WTC11 (cell line): ENCODE measurements at regions not wholly inside any gene's neighbourhood (a gene's known extent, or its start where the extent isn't known, plus 50 kb on each side); places are given as distances from the start of the nearest gene placed in this dataset.

Experiments
- ATAC-seq: fragments of 200-7000 bp; cut with Tn5 transposase; 2 replicates; pipeline ENCODE4 v1.10.0; 2021; ENCODE audit warnings: mild to moderate bottlenecking, moderate library complexity
- CTCF ChIA-PET: fragments of 300-600 bp; sonication (Branson Sonifier 250); formaldehyde crosslinking; loops from one replicate; lab custom pipeline; 2021; ENCODE audit warnings: antibody characterized with exemption; lab: Charles Lee
- POLR2A ChIA-PET: fragments of 350-600 bp; sonication (Branson Sonifier 250); formaldehyde crosslinking; loops from one replicate; lab custom pipeline; 2021; ENCODE audit warnings: antibody characterized with exemption; lab: Charles Lee
- DNase-seq: peaks from one replicate; pipeline ENCODE4 v3.0.0; 2021; ENCODE audit warnings: low spot score
- H3K27ac Mint-ChIP-seq: 2 replicates; pipeline ENCODE4 v1.8.0; 2021; ENCODE audit warnings: mixed read lengths
- H3K27me3 Mint-ChIP-seq: 2 replicates; pipeline ENCODE4 v1.8.0; 2021; ENCODE audit warnings: low read depth, mild to moderate bottlenecking, moderate library complexity, mixed read lengths
- H3K36me3 Mint-ChIP-seq: 2 replicates; pipeline ENCODE4 v1.8.0; 2021; ENCODE audit warnings: mixed read lengths
- H3K4me1 Mint-ChIP-seq: 2 replicates; pipeline ENCODE4 v1.8.0; 2022; ENCODE audit warnings: mixed read lengths
- H3K4me3 Mint-ChIP-seq: 2 replicates; pipeline ENCODE4 v1.8.0; 2021; ENCODE audit warnings: mild to moderate bottlenecking, moderate library complexity, mixed read lengths
- H3K9me3 Mint-ChIP-seq: 2 replicates; pipeline ENCODE4 v1.8.0; 2021; ENCODE audit warnings: mixed read lengths
- ATF1 ChIP-seq: sonication (generic); formaldehyde crosslinking; IDR thresholded peaks from 2 replicates; pipeline ENCODE4 v1.8.1; 2023; ENCODE audit warnings: mild to moderate bottlenecking, moderate library complexity, missing genetic modification reagents
- ELF4 ChIP-seq: sonication (generic); formaldehyde crosslinking; IDR thresholded peaks from 2 replicates; pipeline ENCODE4 v1.8.1; 2022; ENCODE audit warnings: low read depth, mild to moderate bottlenecking, moderate library complexity, missing genetic modification reagents
- ETV6 ChIP-seq: sonication (generic); formaldehyde crosslinking; IDR thresholded peaks from 2 replicates; pipeline ENCODE4 v1.8.1; 2022; ENCODE audit warnings: mild to moderate bottlenecking, missing genetic modification reagents
- GRHL2 ChIP-seq: fragments of 250-450 bp; sonication (Bioruptor Pico); IDR thresholded peaks from 2 replicates; pipeline ENCODE4 v1.8.0; 2022; ENCODE audit warnings: mild to moderate bottlenecking, moderate library complexity; ENCODE audit not compliant: insufficient replicate concordance, severe bottlenecking
- GTF2I ChIP-seq: fragments of 250-450 bp; sonication (Bioruptor Pico); conservative IDR thresholded peaks from 2 replicates; pipeline ENCODE4 v1.4.0; 2021; ENCODE audit warnings: mild to moderate bottlenecking
- HMGA2 ChIP-seq: fragments of 250-450 bp; sonication (Bioruptor Pico); IDR thresholded peaks from 2 replicates; pipeline ENCODE4 v1.4.0; 2021; ENCODE audit warnings: mild to moderate bottlenecking, moderate library complexity
- NFYB ChIP-seq: sonication (generic); formaldehyde crosslinking; conservative IDR thresholded peaks from 2 replicates; pipeline ENCODE4 v1.8.0; 2022; ENCODE audit warnings: low read depth, missing genetic modification reagents
- PRRX2 ChIP-seq: fragments of 250-450 bp; sonication (Bioruptor Pico); IDR thresholded peaks from 2 replicates; pipeline ENCODE4 v1.8.0; 2021; ENCODE audit warnings: mild to moderate bottlenecking
- SP1 ChIP-seq: sonication (generic); formaldehyde crosslinking; conservative IDR thresholded peaks from 2 replicates; pipeline ENCODE4 v1.8.1; 2022; ENCODE audit warnings: missing genetic modification reagents
- TCF7 ChIP-seq: sonication (generic); formaldehyde crosslinking; IDR thresholded peaks from 2 replicates; pipeline ENCODE4 v1.8.0; 2022; ENCODE audit warnings: mild to moderate bottlenecking, low read depth, missing genetic modification reagents, moderate library complexity
- TEAD1 ChIP-seq: sonication (generic); formaldehyde crosslinking; IDR thresholded peaks from 2 replicates; pipeline ENCODE4 v1.8.0; 2022; ENCODE audit warnings: mild to moderate bottlenecking, missing genetic modification reagents
- TP53 ChIP-seq: sonication (generic); formaldehyde crosslinking; IDR thresholded peaks from 2 replicates; pipeline ENCODE4 v1.8.1; 2023; ENCODE audit warnings: mild to moderate bottlenecking, missing genetic modification reagents
- ZNF219 ChIP-seq: sonication (generic); formaldehyde crosslinking; IDR thresholded peaks from 2 replicates; pipeline ENCODE4 v1.8.0; 2023; ENCODE audit warnings: missing genetic modification reagents, mild to moderate bottlenecking, borderline replicate concordance
- ZNF232 ChIP-seq: sonication (generic); formaldehyde crosslinking; IDR thresholded peaks from 2 replicates; pipeline ENCODE4 v1.8.0; 2022; ENCODE audit warnings: mild to moderate bottlenecking, missing genetic modification reagents
- ZNF263 ChIP-seq: sonication (generic); formaldehyde crosslinking; IDR thresholded peaks from 2 replicates; pipeline ENCODE4 v1.8.1; 2022; ENCODE audit warnings: low read depth, mild to moderate bottlenecking, moderate library complexity, missing genetic modification reagents
- ZNF423 ChIP-seq: fragments of 250-450 bp; sonication (Bioruptor Pico); IDR thresholded peaks from 2 replicates; pipeline ENCODE4 v2.1.2; 2022; ENCODE audit warnings: mild to moderate bottlenecking, moderate library complexity
- TF ChIP-seq, protein P1 (sequence below): sonication (generic); formaldehyde crosslinking; IDR thresholded peaks from 2 replicates; pipeline ENCODE4 v1.8.0; 2022; ENCODE audit warnings: mild to moderate bottlenecking, missing genetic modification reagents
- TF ChIP-seq, protein P2 (sequence below): sonication (generic); formaldehyde crosslinking; IDR thresholded peaks from 2 replicates; pipeline ENCODE4 v1.8.0; 2023; ENCODE audit warnings: missing genetic modification reagents
- TF ChIP-seq, protein P3 (sequence below): sonication (generic); formaldehyde crosslinking; IDR thresholded peaks from 2 replicates; pipeline ENCODE4 v1.8.0; 2023; ENCODE audit warnings: mild to moderate bottlenecking, missing genetic modification reagents
- TF ChIP-seq, protein P4 (sequence below): sonication (generic); formaldehyde crosslinking; IDR thresholded peaks from 2 replicates; pipeline ENCODE4 v1.8.1; 2023; ENCODE audit warnings: mild to moderate bottlenecking, missing genetic modification reagents, moderate library complexity
- TF ChIP-seq, protein P5 (sequence below): sonication (generic); formaldehyde crosslinking; IDR thresholded peaks from 2 replicates; pipeline ENCODE4 v1.8.0; 2022; ENCODE audit warnings: mild to moderate bottlenecking, missing genetic modification reagents

DNA sequence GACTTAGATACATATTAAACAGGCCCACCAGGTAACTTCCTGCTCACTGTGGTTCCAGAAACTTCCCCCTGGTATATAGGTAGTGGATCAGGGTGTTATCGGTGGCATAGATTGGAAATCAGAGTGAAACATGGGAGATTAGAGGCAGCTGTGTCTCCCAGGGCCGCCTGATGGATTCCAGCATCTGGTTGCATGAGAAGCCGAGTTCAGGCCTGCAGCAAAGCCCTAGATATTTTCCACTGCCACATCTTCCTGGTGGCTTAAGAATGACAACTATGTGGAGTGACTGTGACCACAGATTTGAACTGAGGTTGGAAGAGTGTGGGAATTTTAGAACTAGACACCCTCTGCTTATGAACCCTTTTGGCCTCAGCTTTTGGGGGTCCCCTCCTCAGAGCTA is 184.8 kb upstream of the NTF3 start (continued):
- TF ChIP-seq, protein P1, sequence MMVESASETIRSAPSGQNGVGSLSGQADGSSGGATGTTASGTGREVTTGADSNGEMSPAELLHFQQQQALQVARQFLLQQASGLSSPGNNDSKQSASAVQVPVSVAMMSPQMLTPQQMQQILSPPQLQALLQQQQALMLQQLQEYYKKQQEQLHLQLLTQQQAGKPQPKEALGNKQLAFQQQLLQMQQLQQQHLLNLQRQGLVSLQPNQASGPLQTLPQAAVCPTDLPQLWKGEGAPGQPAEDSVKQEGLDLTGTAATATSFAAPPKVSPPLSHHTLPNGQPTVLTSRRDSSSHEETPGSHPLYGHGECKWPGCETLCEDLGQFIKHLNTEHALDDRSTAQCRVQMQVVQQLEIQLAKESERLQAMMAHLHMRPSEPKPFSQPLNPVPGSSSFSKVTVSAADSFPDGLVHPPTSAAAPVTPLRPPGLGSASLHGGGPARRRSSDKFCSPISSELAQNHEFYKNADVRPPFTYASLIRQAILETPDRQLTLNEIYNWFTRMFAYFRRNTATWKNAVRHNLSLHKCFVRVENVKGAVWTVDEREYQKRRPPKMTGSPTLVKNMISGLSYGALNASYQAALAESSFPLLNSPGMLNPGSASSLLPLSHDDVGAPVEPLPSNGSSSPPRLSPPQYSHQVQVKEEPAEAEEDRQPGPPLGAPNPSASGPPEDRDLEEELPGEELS (CRISPR knock-in tag): no peak
- TF ChIP-seq ZNF263 (no peak), TEAD1 (CRISPR knock-in tag) (no peak), TCF7 (CRISPR knock-in tag) (no peak), GRHL2 (CRISPR knock-in tag) (no peak), ETV6 (CRISPR knock-in tag) (no peak), NFYB (CRISPR knock-in tag) (no peak), ELF4 (CRISPR knock-in tag) (no peak), ZNF232 (no peak), ZNF423 (CRISPR knock-in tag) (no peak)
- TF ChIP-seq, protein P2, sequence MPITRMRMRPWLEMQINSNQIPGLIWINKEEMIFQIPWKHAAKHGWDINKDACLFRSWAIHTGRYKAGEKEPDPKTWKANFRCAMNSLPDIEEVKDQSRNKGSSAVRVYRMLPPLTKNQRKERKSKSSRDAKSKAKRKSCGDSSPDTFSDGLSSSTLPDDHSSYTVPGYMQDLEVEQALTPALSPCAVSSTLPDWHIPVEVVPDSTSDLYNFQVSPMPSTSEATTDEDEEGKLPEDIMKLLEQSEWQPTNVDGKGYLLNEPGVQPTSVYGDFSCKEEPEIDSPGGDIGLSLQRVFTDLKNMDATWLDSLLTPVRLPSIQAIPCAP (CRISPR knock-in tag): no peak
- TF ChIP-seq, protein P3, sequence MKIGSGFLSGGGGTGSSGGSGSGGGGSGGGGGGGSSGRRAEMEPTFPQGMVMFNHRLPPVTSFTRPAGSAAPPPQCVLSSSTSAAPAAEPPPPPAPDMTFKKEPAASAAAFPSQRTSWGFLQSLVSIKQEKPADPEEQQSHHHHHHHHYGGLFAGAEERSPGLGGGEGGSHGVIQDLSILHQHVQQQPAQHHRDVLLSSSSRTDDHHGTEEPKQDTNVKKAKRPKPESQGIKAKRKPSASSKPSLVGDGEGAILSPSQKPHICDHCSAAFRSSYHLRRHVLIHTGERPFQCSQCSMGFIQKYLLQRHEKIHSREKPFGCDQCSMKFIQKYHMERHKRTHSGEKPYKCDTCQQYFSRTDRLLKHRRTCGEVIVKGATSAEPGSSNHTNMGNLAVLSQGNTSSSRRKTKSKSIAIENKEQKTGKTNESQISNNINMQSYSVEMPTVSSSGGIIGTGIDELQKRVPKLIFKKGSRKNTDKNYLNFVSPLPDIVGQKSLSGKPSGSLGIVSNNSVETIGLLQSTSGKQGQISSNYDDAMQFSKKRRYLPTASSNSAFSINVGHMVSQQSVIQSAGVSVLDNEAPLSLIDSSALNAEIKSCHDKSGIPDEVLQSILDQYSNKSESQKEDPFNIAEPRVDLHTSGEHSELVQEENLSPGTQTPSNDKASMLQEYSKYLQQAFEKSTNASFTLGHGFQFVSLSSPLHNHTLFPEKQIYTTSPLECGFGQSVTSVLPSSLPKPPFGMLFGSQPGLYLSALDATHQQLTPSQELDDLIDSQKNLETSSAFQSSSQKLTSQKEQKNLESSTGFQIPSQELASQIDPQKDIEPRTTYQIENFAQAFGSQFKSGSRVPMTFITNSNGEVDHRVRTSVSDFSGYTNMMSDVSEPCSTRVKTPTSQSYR (CRISPR knock-in tag): no peak

DNA sequence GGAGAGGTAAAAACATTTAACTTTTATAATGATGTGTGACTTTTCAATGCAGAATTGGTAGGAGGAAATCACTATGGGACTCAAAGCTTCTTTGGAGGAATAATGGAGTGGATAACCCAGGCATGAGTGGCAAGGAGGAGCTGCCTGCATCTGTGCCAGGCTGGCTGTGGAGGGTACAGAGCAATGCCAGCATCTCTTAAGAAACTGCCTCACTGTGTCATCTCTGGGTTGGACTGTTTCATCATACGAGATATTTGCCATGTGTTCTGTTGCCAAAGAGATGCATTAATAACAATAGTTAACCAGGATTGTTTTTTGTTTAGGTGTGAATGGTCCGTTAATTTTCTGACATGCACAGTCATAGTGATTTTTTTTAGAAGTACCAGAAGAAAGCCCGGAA is 183.7 kb upstream of the NTF3 start:
- TF ChIP-seq PRRX2 (CRISPR knock-in tag) (no peak), ATF1 (no peak), SP1 (CRISPR knock-in tag) (no peak), NFYB (CRISPR knock-in tag) (no peak), HMGA2 (CRISPR knock-in tag) (no peak), TP53 (CRISPR knock-in tag) (no peak), ZNF219 (no peak), GTF2I (CRISPR knock-in tag) (no peak)
- TF ChIP-seq, protein P4, sequence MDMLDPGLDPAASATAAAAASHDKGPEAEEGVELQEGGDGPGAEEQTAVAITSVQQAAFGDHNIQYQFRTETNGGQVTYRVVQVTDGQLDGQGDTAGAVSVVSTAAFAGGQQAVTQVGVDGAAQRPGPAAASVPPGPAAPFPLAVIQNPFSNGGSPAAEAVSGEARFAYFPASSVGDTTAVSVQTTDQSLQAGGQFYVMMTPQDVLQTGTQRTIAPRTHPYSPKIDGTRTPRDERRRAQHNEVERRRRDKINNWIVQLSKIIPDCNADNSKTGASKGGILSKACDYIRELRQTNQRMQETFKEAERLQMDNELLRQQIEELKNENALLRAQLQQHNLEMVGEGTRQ (CRISPR knock-in tag): no peak
- TF ChIP-seq, protein P5, sequence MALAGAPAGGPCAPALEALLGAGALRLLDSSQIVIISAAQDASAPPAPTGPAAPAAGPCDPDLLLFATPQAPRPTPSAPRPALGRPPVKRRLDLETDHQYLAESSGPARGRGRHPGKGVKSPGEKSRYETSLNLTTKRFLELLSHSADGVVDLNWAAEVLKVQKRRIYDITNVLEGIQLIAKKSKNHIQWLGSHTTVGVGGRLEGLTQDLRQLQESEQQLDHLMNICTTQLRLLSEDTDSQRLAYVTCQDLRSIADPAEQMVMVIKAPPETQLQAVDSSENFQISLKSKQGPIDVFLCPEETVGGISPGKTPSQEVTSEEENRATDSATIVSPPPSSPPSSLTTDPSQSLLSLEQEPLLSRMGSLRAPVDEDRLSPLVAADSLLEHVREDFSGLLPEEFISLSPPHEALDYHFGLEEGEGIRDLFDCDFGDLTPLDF (CRISPR knock-in tag): no peak
- Mint-ChIP-seq H3K9me3 (peaks cover 4% of the 10 kb centered on the region), H3K4me1 (peaks cover 38% of the 10 kb centered on the region), H3K36me3 (peaks cover 3% of the 10 kb centered on the region; the same call in 1 of the 2 replicates), H3K27me3 (0 out of 2 replicates have a peak, but pooled peaks cover 5% of the 10 kb centered on the region), H3K27ac (no peak overlapping the region; the same call in 1 of the 2 replicates), H3K4me3 (no peak overlapping the region)
- no peak for ATAC-seq
- ChIA-PET POLR2A (no interaction called here), CTCF (interaction anchor here (1.2 kb wide), 1 partner anchor 80 kb away, joined by 3 read pairs; no protein-coding TSS in a partner anchor)
- DNase-seq: no peak
